ENCODE measurements at regions not wholly inside any gene's neighbourhood (a gene's known extent, or its start where the extent isn't known, plus 50 kb on each side); places are given as distances from the start of the nearest gene placed in this dataset.

DNA sequence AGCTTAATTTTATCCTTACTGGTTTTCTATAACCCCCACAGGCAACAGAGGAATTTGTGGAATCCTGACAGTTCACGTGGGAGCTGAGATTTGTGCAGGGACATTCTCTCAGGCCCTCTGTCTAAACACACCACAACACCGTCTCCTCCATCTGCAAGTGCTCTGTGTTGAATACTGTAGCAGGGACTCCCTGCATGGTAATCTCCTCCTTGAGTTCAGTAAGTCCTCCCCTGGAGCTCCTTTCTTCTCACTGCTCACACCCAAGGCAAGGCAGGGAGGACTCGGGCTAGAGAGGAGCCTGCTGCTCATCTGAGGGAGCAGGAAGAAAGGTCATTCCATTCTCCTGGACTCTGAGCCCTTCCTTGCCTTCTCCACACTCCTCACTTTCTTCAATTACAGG lies 348.2 kb downstream of the KCTD12 start:
- no peak for TF ChIP-seq POLR2A (IDR thresholded peaks at IDR 0.05)
- TF ChIP-seq, protein P1, sequence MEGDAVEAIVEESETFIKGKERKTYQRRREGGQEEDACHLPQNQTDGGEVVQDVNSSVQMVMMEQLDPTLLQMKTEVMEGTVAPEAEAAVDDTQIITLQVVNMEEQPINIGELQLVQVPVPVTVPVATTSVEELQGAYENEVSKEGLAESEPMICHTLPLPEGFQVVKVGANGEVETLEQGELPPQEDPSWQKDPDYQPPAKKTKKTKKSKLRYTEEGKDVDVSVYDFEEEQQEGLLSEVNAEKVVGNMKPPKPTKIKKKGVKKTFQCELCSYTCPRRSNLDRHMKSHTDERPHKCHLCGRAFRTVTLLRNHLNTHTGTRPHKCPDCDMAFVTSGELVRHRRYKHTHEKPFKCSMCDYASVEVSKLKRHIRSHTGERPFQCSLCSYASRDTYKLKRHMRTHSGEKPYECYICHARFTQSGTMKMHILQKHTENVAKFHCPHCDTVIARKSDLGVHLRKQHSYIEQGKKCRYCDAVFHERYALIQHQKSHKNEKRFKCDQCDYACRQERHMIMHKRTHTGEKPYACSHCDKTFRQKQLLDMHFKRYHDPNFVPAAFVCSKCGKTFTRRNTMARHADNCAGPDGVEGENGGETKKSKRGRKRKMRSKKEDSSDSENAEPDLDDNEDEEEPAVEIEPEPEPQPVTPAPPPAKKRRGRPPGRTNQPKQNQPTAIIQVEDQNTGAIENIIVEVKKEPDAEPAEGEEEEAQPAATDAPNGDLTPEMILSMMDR (IDR thresholded peaks at IDR 0.05), result no peak

All from body of pancreas (tissue), 4 donors.